Kidney epithelial cell (primary cell): ENCODE measurements at regions not wholly inside any gene's neighbourhood (a gene's known extent, or its start where the extent isn't known, plus 50 kb on each side); places are given as distances from the start of the nearest gene placed in this dataset.

ENCODE experiments used
- DNase-seq: peaks from one replicate; pipeline ENCODE4 v3.0.0-alpha.2; 2010; ENCODE audit warnings: low read depth
- H3K27me3 ChIP-seq: 2 replicates; pipeline ENCODE4 v1.6.0; 2011; ENCODE audit warnings: low read length; ENCODE audit not compliant: control insufficient read depth, insufficient read depth
- H3K36me3 ChIP-seq: 2 replicates; pipeline ENCODE4 v1.5.1; 2011; ENCODE audit warnings: low read length; ENCODE audit not compliant: control insufficient read depth, insufficient read depth
- H3K4me3 ChIP-seq: 2 replicates; pipeline ENCODE4 v1.5.1; 2011; ENCODE audit warnings: low read depth, mild to moderate bottlenecking, control low read depth, low read length
- CTCF ChIP-seq: IDR thresholded peaks from 2 replicates; pipeline ENCODE4 v1.5.1; 2011; ENCODE audit warnings: mild to moderate bottlenecking, moderate library complexity, low read length, control low read depth, inconsistent platforms; ENCODE audit not compliant: insufficient read depth, poor library complexity, severe bottlenecking

- Histone ChIP-seq H3K4me3 (no peak overlapping the region), H3K36me3 (no peaks in the 10 kb centered on the region), H3K27me3 (peaks cover 16% of the 10 kb centered on the region)
- DNase-seq = no peak
- no peak for TF ChIP-seq CTCF
These were observed 303.6 kb downstream of the TFAP2C start for GRCh38 chr20:56932575-56933330.

GRCh38 chr20:56933331-56933698 is 304.2 kb downstream of the TFAP2C start:
- TF ChIP-seq CTCF = no peak
- Histone ChIP-seq H3K4me3 (no peak overlapping the region), H3K36me3 (no peaks in the 10 kb centered on the region), H3K27me3 (peaks cover 13% of the 10 kb centered on the region)
- DNase-seq = no peak

GRCh38 chr20:56934888-56935287 is 305.8 kb downstream of the TFAP2C start:
- DNase-seq = no peak
- TF ChIP-seq CTCF = no peak
- peaks cover 3% of the 10 kb centered on the region for H3K27me3 ChIP-seq
- H3K36me3 ChIP-seq = no peaks in the 10 kb centered on the region
- H3K4me3 ChIP-seq = no peak overlapping the region

- TF ChIP-seq CTCF = no peak
- Histone ChIP-seq H3K4me3 (no peak overlapping the region), H3K36me3 (no peaks in the 10 kb centered on the region), H3K27me3 (peaks cover 2% of the 10 kb centered on the region)
- no peak for DNase-seq
These were observed 311.4 kb downstream of the TFAP2C start for GRCh38 chr20:56940466-56940865.

- no peak for TF ChIP-seq CTCF
These were observed 312.1 kb downstream of the TFAP2C start for GRCh38 chr20:56941101-56941686.

More at GRCh38 chr20:56941101-56941686, 312.1 kb downstream of the TFAP2C start:
- DNase-seq = no peak
- Histone ChIP-seq H3K36me3 (no peaks in the 10 kb centered on the region), H3K27me3 (peaks cover 2% of the 10 kb centered on the region), H3K4me3 (no peak overlapping the region)
